ENCODE measurements at regions not wholly inside any gene's neighbourhood (a gene's known extent, or its start where the extent isn't known, plus 50 kb on each side); places are given as distances from the start of the nearest gene placed in this dataset.

DNA sequence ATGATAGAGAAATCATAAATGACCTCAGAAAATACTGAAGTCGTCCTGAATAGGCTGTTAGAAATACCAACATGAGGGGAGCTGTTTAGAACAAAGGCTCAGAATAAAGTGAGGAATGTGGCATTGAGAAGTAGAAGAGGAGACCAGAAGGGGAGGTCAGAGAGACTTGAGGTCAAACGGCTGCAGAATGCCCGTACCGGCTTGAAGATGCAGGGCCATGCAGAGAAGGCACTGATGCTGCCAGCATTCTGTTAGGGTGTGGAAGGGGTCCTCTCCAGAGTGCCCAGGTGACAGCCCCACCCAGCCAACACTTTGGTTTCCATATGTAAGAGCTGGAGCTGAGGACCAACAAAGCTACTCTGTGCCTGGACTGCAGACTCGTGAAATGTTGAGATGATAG, 570.9 kb downstream of the CDH26 start:
- TF ChIP-seq POLR2AphosphoS5 (IDR thresholded peaks at IDR 0.05; ENCODE audit: low read depth, low read length) = no peak
- TF ChIP-seq, protein P1, sequence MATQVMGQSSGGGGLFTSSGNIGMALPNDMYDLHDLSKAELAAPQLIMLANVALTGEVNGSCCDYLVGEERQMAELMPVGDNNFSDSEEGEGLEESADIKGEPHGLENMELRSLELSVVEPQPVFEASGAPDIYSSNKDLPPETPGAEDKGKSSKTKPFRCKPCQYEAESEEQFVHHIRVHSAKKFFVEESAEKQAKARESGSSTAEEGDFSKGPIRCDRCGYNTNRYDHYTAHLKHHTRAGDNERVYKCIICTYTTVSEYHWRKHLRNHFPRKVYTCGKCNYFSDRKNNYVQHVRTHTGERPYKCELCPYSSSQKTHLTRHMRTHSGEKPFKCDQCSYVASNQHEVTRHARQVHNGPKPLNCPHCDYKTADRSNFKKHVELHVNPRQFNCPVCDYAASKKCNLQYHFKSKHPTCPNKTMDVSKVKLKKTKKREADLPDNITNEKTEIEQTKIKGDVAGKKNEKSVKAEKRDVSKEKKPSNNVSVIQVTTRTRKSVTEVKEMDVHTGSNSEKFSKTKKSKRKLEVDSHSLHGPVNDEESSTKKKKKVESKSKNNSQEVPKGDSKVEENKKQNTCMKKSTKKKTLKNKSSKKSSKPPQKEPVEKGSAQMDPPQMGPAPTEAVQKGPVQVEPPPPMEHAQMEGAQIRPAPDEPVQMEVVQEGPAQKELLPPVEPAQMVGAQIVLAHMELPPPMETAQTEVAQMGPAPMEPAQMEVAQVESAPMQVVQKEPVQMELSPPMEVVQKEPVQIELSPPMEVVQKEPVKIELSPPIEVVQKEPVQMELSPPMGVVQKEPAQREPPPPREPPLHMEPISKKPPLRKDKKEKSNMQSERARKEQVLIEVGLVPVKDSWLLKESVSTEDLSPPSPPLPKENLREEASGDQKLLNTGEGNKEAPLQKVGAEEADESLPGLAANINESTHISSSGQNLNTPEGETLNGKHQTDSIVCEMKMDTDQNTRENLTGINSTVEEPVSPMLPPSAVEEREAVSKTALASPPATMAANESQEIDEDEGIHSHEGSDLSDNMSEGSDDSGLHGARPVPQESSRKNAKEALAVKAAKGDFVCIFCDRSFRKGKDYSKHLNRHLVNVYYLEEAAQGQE (IDR thresholded peaks at IDR 0.05; ENCODE audit: insufficient read depth in 1 of 2, low read depth in 2 of 2, low read length in 2 of 2) = no peak
- TF ChIP-seq TAF1 (IDR thresholded peaks at IDR 0.05; ENCODE audit: borderline replicate concordance, insufficient read depth, low read length) = no peak
- no peak for TF ChIP-seq SIN3A (IDR thresholded peaks at IDR 0.05; ENCODE audit: borderline replicate concordance, insufficient read depth, low read length)
- TF ChIP-seq FOXP2 (optimal IDR thresholded peaks at IDR 0.05; ENCODE audit: borderline replicate concordance, extremely low read depth, extremely low read length, insufficient read depth) = no peak

Data from PFSK-1 (cell line).